Breast epithelium (tissue), 4 donors: ENCODE measurements at regions not wholly inside any gene's neighbourhood (a gene's known extent, or its start where the extent isn't known, plus 50 kb on each side); places are given as distances from the start of the nearest gene placed in this dataset.

Source experiments
- DNase-seq, 2 donors: peaks; one replicate each; pipeline ENCODE4 v3.0.0-alpha.2; 2019; ENCODE audit warnings: low spot score in 2 of 2
- H3K27ac ChIP-seq, 2 donors: fragments of 200-600 bp; sonication (generic) in 1 of 2; one replicate each; pipeline ENCODE4 v1.5.1; 2016 to 2019; ENCODE audit warnings: mild to moderate bottlenecking in 1 of 2
- H3K27me3 ChIP-seq, 2 donors: fragments of 200-600 bp; sonication (generic) in 1 of 2; one replicate each; pipeline versions ENCODE4 v1.5.1 to v1.6.0; 2017 to 2019; ENCODE audit warnings: control low read depth in 1 of 2, mild to moderate bottlenecking in 1 of 2
- H3K36me3 ChIP-seq: fragments of 200-600 bp; one replicate; pipeline ENCODE4 v1.5.1; 2019
- H3K4me1 ChIP-seq, 2 donors: fragments of 200-600 bp; sonication (generic); one replicate each; pipeline ENCODE4 v1.5.1; 2016 to 2019; ENCODE audit warnings: control low read depth in 1 of 2
- H3K4me3 ChIP-seq, 3 donors: fragments of 200-600 bp; sonication (generic); 1 replicate in 2 of 3; 2 replicates in 1 of 3; pipeline ENCODE4 v1.5.1; 2016 to 2019; ENCODE audit warnings: mild to moderate bottlenecking in 3 of 3, moderate library complexity in 2 of 3
- H3K9me3 ChIP-seq, 2 donors: fragments of 200-600 bp; sonication (generic) in 1 of 2; one replicate each; pipeline ENCODE4 v1.5.1; 2016 to 2019; ENCODE audit warnings: control low read depth in 1 of 2
- POLR2A ChIP-seq: fragments of 450-650 bp; IDR thresholded peaks from one replicate; pipeline ENCODE4 v1.6.1; 2016; ENCODE audit warnings: antibody characterized with exemption, mild to moderate bottlenecking, moderate library complexity
- POLR2AphosphoS5 ChIP-seq, 3 donors: sonication (generic); formaldehyde crosslinking; IDR thresholded peaks; one replicate each; pipeline ENCODE4 v1.6.1; 2017; ENCODE audit warnings: antibody characterized with exemption in 3 of 3
- intact Hi-C: fragments of 100-400 bp; cut with DNase I; formaldehyde crosslinking; loops from one replicate; pipeline ENCODE4 v1.15.1; 2023; ENCODE audit warnings: low total_unique reads
- TF ChIP-seq, protein P1 (sequence below), 3 donors: fragments of 450-650 bp; IDR thresholded peaks; one replicate each; pipeline ENCODE4 v1.5.1; 2016 to 2017; ENCODE audit warnings: antibody characterized with exemption in 3 of 3, mild to moderate bottlenecking in 3 of 3, moderate library complexity in 3 of 3

DNA sequence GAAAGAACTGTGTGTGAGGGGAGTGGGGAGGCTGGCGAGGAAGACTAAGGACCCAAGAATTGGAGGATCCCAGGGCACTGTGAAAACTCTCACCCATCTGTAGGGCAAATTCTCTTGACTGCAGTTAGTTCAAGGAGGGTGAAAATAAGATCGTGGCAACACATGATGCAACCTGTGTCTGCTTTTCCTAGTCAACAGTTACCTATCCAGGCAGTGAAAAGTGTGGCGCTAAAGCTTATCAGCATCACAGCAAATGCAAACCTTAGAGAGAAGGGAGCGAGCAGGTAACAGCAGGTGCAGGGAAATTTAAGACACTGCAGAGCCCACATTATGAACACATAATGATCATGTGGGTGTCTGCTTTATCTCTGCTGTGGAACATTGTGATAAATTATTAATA is 97.7 kb upstream of the SGK1 start:
- Histone ChIP-seq H3K27ac (no peak overlapping the region), H3K36me3 (no peaks in the 10 kb centered on the region), H3K9me3 (no peaks in the 10 kb centered on the region), H3K4me1 (no peaks in the 10 kb centered on the region), H3K4me3 (no peak overlapping the region), H3K27me3 (no peaks in the 10 kb centered on the region)
- DNase-seq = no peak
- TF ChIP-seq POLR2AphosphoS5 (IDR thresholded peaks at IDR 0.05) = no peak
- no peak for TF ChIP-seq POLR2A
- TF ChIP-seq, protein P1, sequence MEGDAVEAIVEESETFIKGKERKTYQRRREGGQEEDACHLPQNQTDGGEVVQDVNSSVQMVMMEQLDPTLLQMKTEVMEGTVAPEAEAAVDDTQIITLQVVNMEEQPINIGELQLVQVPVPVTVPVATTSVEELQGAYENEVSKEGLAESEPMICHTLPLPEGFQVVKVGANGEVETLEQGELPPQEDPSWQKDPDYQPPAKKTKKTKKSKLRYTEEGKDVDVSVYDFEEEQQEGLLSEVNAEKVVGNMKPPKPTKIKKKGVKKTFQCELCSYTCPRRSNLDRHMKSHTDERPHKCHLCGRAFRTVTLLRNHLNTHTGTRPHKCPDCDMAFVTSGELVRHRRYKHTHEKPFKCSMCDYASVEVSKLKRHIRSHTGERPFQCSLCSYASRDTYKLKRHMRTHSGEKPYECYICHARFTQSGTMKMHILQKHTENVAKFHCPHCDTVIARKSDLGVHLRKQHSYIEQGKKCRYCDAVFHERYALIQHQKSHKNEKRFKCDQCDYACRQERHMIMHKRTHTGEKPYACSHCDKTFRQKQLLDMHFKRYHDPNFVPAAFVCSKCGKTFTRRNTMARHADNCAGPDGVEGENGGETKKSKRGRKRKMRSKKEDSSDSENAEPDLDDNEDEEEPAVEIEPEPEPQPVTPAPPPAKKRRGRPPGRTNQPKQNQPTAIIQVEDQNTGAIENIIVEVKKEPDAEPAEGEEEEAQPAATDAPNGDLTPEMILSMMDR (IDR thresholded peaks at IDR 0.05) = no peak
- intact Hi-C loops = no loop called here

DNA sequence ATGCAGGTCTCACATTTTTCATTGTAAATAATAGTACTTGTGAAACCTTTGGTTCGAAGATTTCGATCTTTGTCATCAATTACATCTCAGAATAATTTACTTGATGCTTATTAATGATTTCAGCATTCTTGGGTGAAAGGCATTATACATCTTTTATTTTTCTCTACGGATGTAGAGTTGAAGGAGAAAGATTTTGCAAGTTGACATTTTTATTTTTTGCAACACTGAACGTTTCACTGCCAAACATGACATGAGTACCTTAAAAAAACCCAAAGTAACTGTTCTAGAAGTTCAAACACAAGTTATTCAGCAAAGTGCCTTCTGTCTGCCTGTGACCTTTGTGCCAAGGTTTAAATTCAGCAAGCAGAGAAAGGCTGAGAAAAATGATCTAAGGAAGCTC is 97.3 kb upstream of the SGK1 start:
- H3K4me1 ChIP-seq = no peaks in the 10 kb centered on the region
- H3K27ac ChIP-seq = no peak overlapping the region
- no peak for TF ChIP-seq POLR2AphosphoS5 (IDR thresholded peaks at IDR 0.05)
- no peak for DNase-seq
- H3K27me3 ChIP-seq = no peaks in the 10 kb centered on the region
- no peaks in the 10 kb centered on the region for H3K9me3 ChIP-seq
- H3K4me3 ChIP-seq = no peak overlapping the region
- no peaks in the 10 kb centered on the region for H3K36me3 ChIP-seq
- intact Hi-C loops = no loop called here

DNA sequence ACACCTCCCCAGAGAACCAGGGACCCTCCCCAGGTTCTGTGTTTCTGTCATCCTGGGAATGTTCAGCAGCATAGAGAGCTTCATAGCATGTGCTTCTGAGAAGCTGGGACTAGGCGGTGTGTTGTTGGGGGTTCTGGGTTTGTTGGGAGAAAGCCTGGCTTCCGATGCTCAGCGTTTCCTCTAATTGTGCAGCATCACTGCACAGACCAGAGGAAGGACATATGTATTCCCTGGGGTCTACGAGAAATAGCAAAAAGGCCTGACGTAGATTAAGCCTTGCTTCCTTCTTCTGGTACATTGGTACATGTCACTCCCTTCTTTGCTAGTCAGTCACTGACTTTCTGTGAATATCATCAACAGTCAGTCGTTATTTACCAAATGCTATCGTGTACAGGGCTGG is 96.9 kb upstream of the SGK1 start:
- Histone ChIP-seq H3K4me1 (no peaks in the 10 kb centered on the region), H3K27me3 (no peaks in the 10 kb centered on the region), H3K4me3 (no peak overlapping the region), H3K27ac (no peak overlapping the region), H3K36me3 (no peaks in the 10 kb centered on the region), H3K9me3 (no peaks in the 10 kb centered on the region)
- intact Hi-C loops = no loop called here
- no peak for TF ChIP-seq POLR2AphosphoS5 (IDR thresholded peaks at IDR 0.05)
- no peak for TF ChIP-seq POLR2A
- TF ChIP-seq, protein P1 (IDR thresholded peaks at IDR 0.05) = no peak
- no peak for DNase-seq

DNA sequence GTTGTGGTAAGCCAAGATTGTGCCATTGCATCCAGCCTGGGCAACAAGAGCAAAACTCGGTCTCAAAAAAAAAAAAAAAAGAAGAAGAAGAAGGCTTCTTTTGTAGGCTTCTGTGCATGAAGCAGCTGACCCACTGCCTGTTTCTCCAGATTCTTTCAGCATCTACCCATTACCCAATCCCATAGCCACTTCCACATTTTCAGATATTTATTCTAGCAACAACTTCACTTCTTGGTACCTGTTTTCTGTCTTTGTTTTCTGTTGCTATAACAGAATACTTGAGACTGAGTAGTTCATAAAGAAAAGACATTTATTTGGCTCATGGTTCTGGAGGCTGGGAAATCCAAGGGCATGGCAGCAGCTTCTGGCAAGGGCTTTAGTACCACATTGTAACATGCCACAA is 95.3 kb upstream of the SGK1 start:
- Histone ChIP-seq H3K4me1 (no peaks in the 10 kb centered on the region), H3K36me3 (no peaks in the 10 kb centered on the region), H3K4me3 (no peak overlapping the region), H3K9me3 (no peaks in the 10 kb centered on the region), H3K27ac (no peak overlapping the region), H3K27me3 (no peaks in the 10 kb centered on the region)
- no peak for DNase-seq
- TF ChIP-seq POLR2AphosphoS5 (IDR thresholded peaks at IDR 0.05) (no peak), POLR2A (no peak)
- TF ChIP-seq, protein P1 (IDR thresholded peaks at IDR 0.05) = no peak
- intact Hi-C loops = no loop called here

DNA sequence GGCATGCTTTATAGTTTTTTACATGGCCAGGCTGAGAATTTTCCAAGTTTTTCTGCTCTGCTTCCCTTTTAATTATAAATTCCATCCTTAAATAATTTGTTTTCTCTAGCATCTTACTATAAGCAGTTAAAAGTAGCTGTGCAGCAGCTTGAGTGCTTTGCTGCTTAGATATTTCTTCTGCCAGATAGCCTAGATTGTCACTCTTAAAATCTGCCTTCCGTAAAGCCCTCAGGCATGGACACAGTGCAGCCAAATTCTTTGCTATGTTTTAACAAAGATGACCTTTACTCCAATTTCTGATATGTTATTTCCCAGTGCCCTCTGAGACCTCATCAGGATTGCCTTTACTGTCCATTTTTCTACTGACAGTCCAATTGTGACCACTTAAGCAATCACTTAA is 92.6 kb upstream of the SGK1 start:
- Histone ChIP-seq H3K9me3 (no peaks in the 10 kb centered on the region), H3K4me1 (no peaks in the 10 kb centered on the region), H3K27me3 (no peaks in the 10 kb centered on the region), H3K27ac (no peak overlapping the region), H3K36me3 (no peaks in the 10 kb centered on the region), H3K4me3 (no peak overlapping the region)
- TF ChIP-seq, protein P1 (IDR thresholded peaks at IDR 0.05) = no peak
- no peak for TF ChIP-seq POLR2AphosphoS5 (IDR thresholded peaks at IDR 0.05)
- no peak for TF ChIP-seq POLR2A
- intact Hi-C loops = no loop called here
- DNase-seq = no peak

DNA sequence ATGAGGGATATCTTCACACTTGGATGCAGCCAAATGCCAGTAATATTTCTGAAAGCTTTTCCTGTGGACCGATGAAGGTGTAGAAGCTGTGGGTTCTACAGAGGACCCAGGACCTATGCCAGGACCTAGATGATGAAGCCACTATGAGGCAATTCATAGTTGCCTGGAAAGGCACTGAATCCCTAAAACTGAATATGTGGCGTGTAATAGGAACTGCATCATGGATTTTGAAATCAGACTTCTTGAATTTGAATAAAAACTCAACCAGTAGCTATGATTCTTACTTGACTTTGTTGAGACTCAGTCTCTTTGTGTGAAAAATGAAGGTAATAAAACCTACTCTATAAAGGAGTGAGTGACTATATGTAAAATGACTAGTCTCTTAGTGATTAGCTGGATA is 89.9 kb upstream of the SGK1 start:
- Histone ChIP-seq H3K4me1 (no peaks in the 10 kb centered on the region), H3K27ac (no peak overlapping the region), H3K27me3 (no peaks in the 10 kb centered on the region), H3K9me3 (no peaks in the 10 kb centered on the region), H3K4me3 (no peak overlapping the region), H3K36me3 (no peaks in the 10 kb centered on the region)
- TF ChIP-seq, protein P1 (IDR thresholded peaks at IDR 0.05) = no peak
- TF ChIP-seq POLR2AphosphoS5 (IDR thresholded peaks at IDR 0.05) (no peak), POLR2A (no peak)
- no peak for DNase-seq
- intact Hi-C loops = no loop called here
